ENCODE measurements at regions not wholly inside any gene's neighbourhood (a gene's known extent, or its start where the extent isn't known, plus 50 kb on each side); places are given as distances from the start of the nearest gene placed in this dataset.

- TF ChIP-seq CTCF (conservative IDR thresholded peaks at IDR 0.05 in 1 of 2, IDR thresholded peaks at IDR 0.05 in 1 of 2; ENCODE audit: low read depth in 1 of 2, low read length in 2 of 2) (no peak), EZH2 (IDR thresholded peaks at IDR 0.05; ENCODE audit: low read length, missing control alignments) (no peak)
These were observed 196.4 kb downstream of the SEC14L1 start for GRCh38 chr17:77337150-77337549.
